Activated B cell treated with CpG ODN at 0.5 μM for 24 hours (primary cell): ENCODE measurements at regions not wholly inside any gene's neighbourhood (a gene's known extent, or its start where the extent isn't known, plus 50 kb on each side); places are given as distances from the start of the nearest gene placed in this dataset.
A peak's percentile ranks its signal among the peaks of the same experiment; 100 is the strongest.

Source experiments
- ATAC-seq: fragments of 200-7000 bp; cut with Tn5 transposase; one replicate; pipeline ENCODE4 v1.10.0; 2021; ENCODE audit warnings: low read depth, mild to moderate bottlenecking, moderate library complexity
- CTCF ChIA-PET: fragments of 350-600 bp; sonication (Branson Sonifier 250); formaldehyde crosslinking; loops from one replicate; lab custom pipeline; 2021; ENCODE audit warnings: antibody characterized with exemption; lab: Charles Lee
- POLR2A ChIA-PET: fragments of 350-600 bp; sonication (Branson Sonifier 250); formaldehyde crosslinking; loops from one replicate; lab custom pipeline; 2021; ENCODE audit warnings: antibody characterized with exemption; lab: Charles Lee
- DNase-seq: peaks from one replicate; pipeline ENCODE4 v3.0.0; 2022
- H3K27ac Mint-ChIP-seq: one replicate; pipeline ENCODE4 v1.8.0; 2020; ENCODE audit warnings: mixed read lengths
- H3K27me3 Mint-ChIP-seq: one replicate; pipeline ENCODE4 v1.8.0; 2021; ENCODE audit warnings: mixed read lengths
- H3K36me3 Mint-ChIP-seq: one replicate; pipeline ENCODE4 v1.8.0; 2021; ENCODE audit warnings: low read depth, mixed read lengths
- H3K4me1 Mint-ChIP-seq: one replicate; pipeline ENCODE4 v1.8.0; 2021; ENCODE audit warnings: mixed read lengths
- H3K4me3 Mint-ChIP-seq: one replicate; pipeline ENCODE4 v1.8.0; 2020; ENCODE audit warnings: mild to moderate bottlenecking, mixed read lengths
- H3K9me3 Mint-ChIP-seq: one replicate; pipeline ENCODE4 v1.8.0; 2020; ENCODE audit warnings: mixed read lengths
- intact Hi-C: fragments of 100-400 bp; cut with micrococcal nuclease; formaldehyde crosslinking; loops from one replicate; pipeline ENCODE4 v1.15.1; 2024
- TF ChIP-seq, protein P1 (sequence below): fragments of 200-600 bp; IDR thresholded peaks from one replicate; pipeline ENCODE4 v1.8.0; 2022; ENCODE audit warnings: antibody characterized with exemption, mild to moderate bottlenecking

DNA sequence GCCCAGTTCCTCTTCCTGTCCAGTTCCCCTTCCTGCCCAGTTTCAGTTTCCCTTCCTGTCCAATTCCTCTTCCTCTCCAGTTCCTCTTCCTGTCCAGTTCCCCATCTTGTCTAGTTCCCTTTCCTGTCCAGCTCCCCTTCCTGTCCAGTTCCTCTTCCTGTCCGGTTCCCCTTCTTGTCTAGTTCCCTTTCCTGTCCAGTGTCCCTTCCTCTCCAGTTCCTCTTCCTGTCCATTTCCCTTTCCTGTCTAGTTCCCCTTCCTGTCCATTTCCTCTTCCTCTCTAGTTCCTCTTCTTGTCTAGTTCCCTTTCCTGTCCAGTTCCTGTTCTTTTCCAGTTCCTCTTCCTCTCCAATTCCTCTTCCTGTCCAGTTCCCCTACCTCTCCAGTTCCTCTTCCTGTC lies 68.1 kb upstream of the ADCY1 start:
- intact Hi-C loops = no loop called here
- ChIA-PET CTCF (no interaction called here), POLR2A (no interaction called here)
- DNase-seq (no peak), ATAC-seq (no peak)
- Mint-ChIP-seq H3K4me1 (no peaks in the 10 kb centered on the region), H3K9me3 (peaks cover 35% of the 10 kb centered on the region), H3K27ac (peak overlapping the region; percentile 57), H3K36me3 (no peaks in the 10 kb centered on the region), H3K4me3 (no peak overlapping the region), H3K27me3 (no peaks in the 10 kb centered on the region)
- TF ChIP-seq, protein P1, sequence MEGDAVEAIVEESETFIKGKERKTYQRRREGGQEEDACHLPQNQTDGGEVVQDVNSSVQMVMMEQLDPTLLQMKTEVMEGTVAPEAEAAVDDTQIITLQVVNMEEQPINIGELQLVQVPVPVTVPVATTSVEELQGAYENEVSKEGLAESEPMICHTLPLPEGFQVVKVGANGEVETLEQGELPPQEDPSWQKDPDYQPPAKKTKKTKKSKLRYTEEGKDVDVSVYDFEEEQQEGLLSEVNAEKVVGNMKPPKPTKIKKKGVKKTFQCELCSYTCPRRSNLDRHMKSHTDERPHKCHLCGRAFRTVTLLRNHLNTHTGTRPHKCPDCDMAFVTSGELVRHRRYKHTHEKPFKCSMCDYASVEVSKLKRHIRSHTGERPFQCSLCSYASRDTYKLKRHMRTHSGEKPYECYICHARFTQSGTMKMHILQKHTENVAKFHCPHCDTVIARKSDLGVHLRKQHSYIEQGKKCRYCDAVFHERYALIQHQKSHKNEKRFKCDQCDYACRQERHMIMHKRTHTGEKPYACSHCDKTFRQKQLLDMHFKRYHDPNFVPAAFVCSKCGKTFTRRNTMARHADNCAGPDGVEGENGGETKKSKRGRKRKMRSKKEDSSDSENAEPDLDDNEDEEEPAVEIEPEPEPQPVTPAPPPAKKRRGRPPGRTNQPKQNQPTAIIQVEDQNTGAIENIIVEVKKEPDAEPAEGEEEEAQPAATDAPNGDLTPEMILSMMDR = no peak

DNA sequence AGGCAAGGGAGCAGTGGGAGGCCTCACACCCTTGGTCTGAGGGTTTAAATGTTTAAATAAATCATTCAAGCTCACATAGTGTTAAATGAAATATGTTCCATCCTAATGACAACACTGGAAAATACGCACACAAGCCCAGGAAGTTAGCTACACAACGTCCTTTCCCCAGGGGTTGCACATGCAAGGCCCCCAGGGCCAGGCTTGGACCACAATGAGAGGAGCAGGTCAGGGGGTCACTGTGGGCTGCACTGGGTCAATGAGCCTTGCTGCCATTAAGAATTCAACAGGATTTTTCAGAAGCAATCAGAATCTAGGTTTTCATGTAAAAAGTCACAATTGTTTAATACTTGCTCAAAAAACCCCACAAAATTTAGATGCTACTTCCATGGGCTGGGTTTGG lies 64.9 kb upstream of the ADCY1 start:
- Mint-ChIP-seq H3K36me3 (no peaks in the 10 kb centered on the region), H3K4me1 (no peaks in the 10 kb centered on the region), H3K27me3 (no peaks in the 10 kb centered on the region), H3K27ac (no peak overlapping the region), H3K9me3 (peaks cover 32% of the 10 kb centered on the region), H3K4me3 (no peak overlapping the region)
- DNase-seq = no peak
- TF ChIP-seq, protein P1 = no peak
- ChIA-PET CTCF (no interaction called here), POLR2A (no interaction called here)
- intact Hi-C loops = no loop called here
- ATAC-seq = no peak

DNA sequence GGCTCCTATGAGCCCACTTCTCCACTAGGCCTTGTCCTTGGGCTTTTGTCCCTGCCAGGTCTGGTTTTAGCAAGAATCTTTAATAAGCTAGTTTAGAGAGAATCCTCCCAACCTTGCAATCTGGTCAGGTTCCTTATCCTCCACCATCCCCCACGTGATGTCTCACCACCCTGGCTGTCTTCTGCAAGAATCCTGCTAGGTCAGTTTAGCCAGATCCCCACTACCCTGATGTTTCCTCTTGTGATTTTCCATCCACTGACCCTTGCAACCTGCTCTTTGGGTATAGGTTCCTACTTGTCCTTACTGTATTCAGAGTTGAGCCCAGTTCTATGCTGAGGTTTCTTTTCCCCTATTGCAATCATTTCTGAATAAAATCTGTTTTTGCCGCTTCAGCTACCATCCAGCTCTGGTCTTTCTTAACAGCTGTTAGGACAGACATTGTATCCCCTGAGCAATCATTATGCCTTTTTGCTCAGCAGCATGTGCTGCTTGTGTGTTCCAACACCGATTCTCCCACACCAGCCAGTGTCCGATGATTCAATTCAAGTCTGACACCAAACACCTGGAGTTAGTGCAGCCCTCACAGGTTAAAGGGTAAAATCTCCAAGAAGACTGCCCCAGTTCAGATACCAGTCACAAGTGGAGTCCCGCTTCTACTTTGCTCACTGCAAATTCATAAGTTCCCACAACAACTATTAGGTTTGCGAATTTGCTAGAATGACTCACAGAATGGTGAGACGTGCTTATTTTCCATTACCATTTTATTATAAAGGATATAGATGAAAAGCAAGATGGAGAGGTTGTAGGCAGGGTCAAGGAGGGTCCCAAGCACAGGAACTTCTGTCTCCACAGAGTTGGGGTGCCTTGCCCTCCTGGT lies 62.2 kb upstream of the ADCY1 start:
- H3K36me3 Mint-ChIP-seq = no peaks in the 10 kb centered on the region
- ATAC-seq (no peak), DNase-seq (no peak)
- no peak overlapping the region for H3K4me3 Mint-ChIP-seq
- CTCF ChIA-PET = no interaction called here
- intact Hi-C loops = no loop called here
- TF ChIP-seq, protein P1 = no peak
- no peaks in the 10 kb centered on the region for H3K27me3 Mint-ChIP-seq
- H3K4me1 Mint-ChIP-seq = no peaks in the 10 kb centered on the region
- no peak overlapping the region for H3K27ac Mint-ChIP-seq
- POLR2A ChIA-PET = no interaction called here
- H3K9me3 Mint-ChIP-seq = peaks cover 15% of the 10 kb centered on the region

DNA sequence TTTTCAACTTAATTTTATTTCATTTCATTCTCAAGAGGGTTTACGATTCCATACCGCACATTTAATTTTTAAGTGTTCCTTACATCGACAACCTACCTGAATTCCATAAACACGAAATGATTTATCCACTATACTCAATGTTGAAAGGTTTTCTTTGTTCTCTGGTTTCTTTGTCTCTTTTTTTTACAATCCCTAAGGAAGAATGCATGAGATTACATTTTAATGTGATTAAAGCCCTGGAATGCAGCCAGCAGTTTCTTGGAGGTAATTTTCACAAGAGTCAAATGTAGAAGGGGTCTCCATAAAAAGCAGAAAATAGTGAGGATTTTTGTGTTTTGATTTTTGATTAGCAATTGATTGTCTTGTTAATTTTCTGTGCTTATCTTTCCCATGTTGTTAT lies 59.2 kb upstream of the ADCY1 start:
- no peak overlapping the region for H3K27ac Mint-ChIP-seq
- ChIA-PET CTCF (no interaction called here), POLR2A (no interaction called here)
- peaks cover 12% of the 10 kb centered on the region for H3K9me3 Mint-ChIP-seq
- DNase-seq (no peak), ATAC-seq (no peak)
- H3K4me3 Mint-ChIP-seq = no peak overlapping the region
- no peaks in the 10 kb centered on the region for H3K27me3 Mint-ChIP-seq
- H3K36me3 Mint-ChIP-seq = no peaks in the 10 kb centered on the region
- no peaks in the 10 kb centered on the region for H3K4me1 Mint-ChIP-seq
- intact Hi-C loops = no loop called here
- TF ChIP-seq, protein P1 = no peak

DNA sequence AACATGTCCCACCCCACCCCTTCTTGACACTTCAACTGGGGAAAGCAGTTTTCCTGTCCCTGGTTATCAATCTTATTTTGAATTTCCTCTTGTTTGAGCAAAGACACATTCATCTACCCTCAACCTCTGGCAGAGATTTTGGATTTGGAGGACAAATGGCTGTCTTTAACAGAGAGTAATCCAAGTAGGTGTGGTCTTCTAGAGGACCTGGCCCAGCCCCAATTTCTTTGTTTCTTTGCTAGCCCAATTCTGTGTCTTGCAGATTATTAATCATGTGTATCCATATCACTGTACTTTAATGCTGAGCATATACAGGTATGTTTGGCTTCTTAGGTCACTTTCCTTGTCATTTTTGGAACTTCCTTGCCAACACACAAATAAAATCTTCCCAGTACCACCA lies 58.8 kb upstream of the ADCY1 start:
- DNase-seq (no peak), ATAC-seq (no peak)
- Mint-ChIP-seq H3K4me3 (no peak overlapping the region), H3K4me1 (no peaks in the 10 kb centered on the region), H3K27me3 (no peaks in the 10 kb centered on the region), H3K9me3 (peaks cover 14% of the 10 kb centered on the region), H3K27ac (no peak overlapping the region), H3K36me3 (no peaks in the 10 kb centered on the region)
- intact Hi-C loops = no loop called here
- POLR2A ChIA-PET = no interaction called here
- CTCF ChIA-PET = no interaction called here
- TF ChIP-seq, protein P1 = no peak
